ENCODE measurements at regions not wholly inside any gene's neighbourhood (a gene's known extent, or its start where the extent isn't known, plus 50 kb on each side); places are given as distances from the start of the nearest gene placed in this dataset.

GRCh38 chr14:101030586-101030985 is 127.1 kb upstream of the RTL1 start:
- no peak overlapping the region for H3K9ac ChIP-seq
- no peaks in the 10 kb centered on the region; the same call in 1 of the 2 replicates for H3K9me3 ChIP-seq
- no peaks in the 10 kb centered on the region for H4K20me1 ChIP-seq
- no peaks in the 10 kb centered on the region for H3K4me1 ChIP-seq
- H3K36me3 ChIP-seq = no peaks in the 10 kb centered on the region
- no peaks in the 10 kb centered on the region for H3K27me3 ChIP-seq
- H3K4me2 ChIP-seq = no peak overlapping the region
- no peak overlapping the region for H3K4me3 ChIP-seq
- H3K27ac ChIP-seq = no peak overlapping the region
- no peak for TF ChIP-seq Cebpa-rat (IDR thresholded peaks at IDR 0.05)

- TF ChIP-seq Cebpa-rat (IDR thresholded peaks at IDR 0.05) = no peak
- no peaks in the 10 kb centered on the region for H4K20me1 ChIP-seq
- H3K36me3 ChIP-seq = no peaks in the 10 kb centered on the region
- H3K4me2 ChIP-seq = no peak overlapping the region
- no peaks in the 10 kb centered on the region for H3K27me3 ChIP-seq
- H3K9ac ChIP-seq = no peak overlapping the region
- no peak overlapping the region for H3K4me3 ChIP-seq
- no peaks in the 10 kb centered on the region for H3K4me1 ChIP-seq
- H3K9me3 ChIP-seq = no peaks in the 10 kb centered on the region
- H3K27ac ChIP-seq = no peak overlapping the region
Observed at GRCh38 chr14:101031186-101031585, 127.7 kb upstream of the RTL1 start.

DNA sequence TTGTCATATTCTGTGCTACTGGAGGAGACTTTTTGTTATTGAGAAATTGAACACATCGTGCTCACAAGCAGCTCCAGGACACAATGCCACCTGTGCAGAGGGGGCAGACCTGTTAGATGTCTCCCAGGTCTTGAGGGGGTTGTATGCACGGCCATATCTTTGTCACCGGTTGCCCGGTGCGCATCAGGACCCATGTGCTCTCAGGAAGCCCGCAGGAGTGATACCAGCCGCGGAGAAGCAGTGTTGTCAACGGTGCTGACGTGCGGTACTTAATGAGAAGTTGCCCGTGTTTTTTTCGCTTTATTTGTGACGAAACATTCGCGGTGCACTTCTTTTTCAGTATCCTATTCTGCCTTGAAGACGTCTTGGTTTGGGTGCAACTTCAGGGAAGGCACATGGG is 128.2 kb upstream of the RTL1 start:
- Histone ChIP-seq H3K4me3 (no peak overlapping the region), H3K36me3 (no peaks in the 10 kb centered on the region), H3K9me3 (no peaks in the 10 kb centered on the region), H3K27ac (no peak overlapping the region), H3K27me3 (no peaks in the 10 kb centered on the region), H3K4me1 (no peaks in the 10 kb centered on the region), H3K9ac (no peak overlapping the region), H3K4me2 (no peak overlapping the region), H4K20me1 (no peaks in the 10 kb centered on the region)
- TF ChIP-seq Cebpa-rat (IDR thresholded peaks at IDR 0.05) = no peak

- Histone ChIP-seq H4K20me1 (no peaks in the 10 kb centered on the region), H3K9me3 (no peaks in the 10 kb centered on the region), H3K27ac (no peak overlapping the region), H3K4me1 (no peaks in the 10 kb centered on the region), H3K9ac (no peak overlapping the region), H3K4me2 (no peak overlapping the region), H3K36me3 (no peaks in the 10 kb centered on the region), H3K4me3 (no peak overlapping the region), H3K27me3 (no peaks in the 10 kb centered on the region)
- no peak for TF ChIP-seq Cebpa-rat (IDR thresholded peaks at IDR 0.05)
Observed at GRCh38 chr14:101032433-101032832, 128.9 kb upstream of the RTL1 start.

- Histone ChIP-seq H3K27me3 (no peaks in the 10 kb centered on the region), H3K27ac (no peak overlapping the region), H3K9ac (no peak overlapping the region), H3K4me2 (no peak overlapping the region), H3K4me1 (no peaks in the 10 kb centered on the region), H3K4me3 (no peak overlapping the region), H3K36me3 (no peaks in the 10 kb centered on the region), H3K9me3 (no peaks in the 10 kb centered on the region), H4K20me1 (no peaks in the 10 kb centered on the region)
- TF ChIP-seq Cebpa-rat (IDR thresholded peaks at IDR 0.05) = no peak
Observed at GRCh38 chr14:101033006-101033405, 129.5 kb upstream of the RTL1 start.

GRCh38 chr14:101033446-101034165 is 130.1 kb upstream of the RTL1 start:
- Histone ChIP-seq H3K4me1 (no peaks in the 10 kb centered on the region), H3K9me3 (no peaks in the 10 kb centered on the region), H3K4me3 (no peak overlapping the region), H3K36me3 (no peaks in the 10 kb centered on the region), H3K27ac (no peak overlapping the region), H4K20me1 (no peaks in the 10 kb centered on the region), H3K4me2 (no peak overlapping the region), H3K27me3 (no peaks in the 10 kb centered on the region), H3K9ac (no peak overlapping the region)
- no peak for TF ChIP-seq Cebpa-rat (IDR thresholded peaks at IDR 0.05)

GRCh38 chr14:101034986-101035385 is 131.5 kb upstream of the RTL1 start:
- Histone ChIP-seq H3K4me1 (no peaks in the 10 kb centered on the region), H3K4me2 (no peak overlapping the region), H3K9ac (no peak overlapping the region), H3K36me3 (no peaks in the 10 kb centered on the region), H4K20me1 (no peaks in the 10 kb centered on the region), H3K9me3 (peaks cover 6% of the 10 kb centered on the region; the same call in 1 of the 2 replicates), H3K27me3 (no peaks in the 10 kb centered on the region), H3K4me3 (no peak overlapping the region), H3K27ac (no peak overlapping the region)
- TF ChIP-seq Cebpa-rat (IDR thresholded peaks at IDR 0.05) = no peak

DNA sequence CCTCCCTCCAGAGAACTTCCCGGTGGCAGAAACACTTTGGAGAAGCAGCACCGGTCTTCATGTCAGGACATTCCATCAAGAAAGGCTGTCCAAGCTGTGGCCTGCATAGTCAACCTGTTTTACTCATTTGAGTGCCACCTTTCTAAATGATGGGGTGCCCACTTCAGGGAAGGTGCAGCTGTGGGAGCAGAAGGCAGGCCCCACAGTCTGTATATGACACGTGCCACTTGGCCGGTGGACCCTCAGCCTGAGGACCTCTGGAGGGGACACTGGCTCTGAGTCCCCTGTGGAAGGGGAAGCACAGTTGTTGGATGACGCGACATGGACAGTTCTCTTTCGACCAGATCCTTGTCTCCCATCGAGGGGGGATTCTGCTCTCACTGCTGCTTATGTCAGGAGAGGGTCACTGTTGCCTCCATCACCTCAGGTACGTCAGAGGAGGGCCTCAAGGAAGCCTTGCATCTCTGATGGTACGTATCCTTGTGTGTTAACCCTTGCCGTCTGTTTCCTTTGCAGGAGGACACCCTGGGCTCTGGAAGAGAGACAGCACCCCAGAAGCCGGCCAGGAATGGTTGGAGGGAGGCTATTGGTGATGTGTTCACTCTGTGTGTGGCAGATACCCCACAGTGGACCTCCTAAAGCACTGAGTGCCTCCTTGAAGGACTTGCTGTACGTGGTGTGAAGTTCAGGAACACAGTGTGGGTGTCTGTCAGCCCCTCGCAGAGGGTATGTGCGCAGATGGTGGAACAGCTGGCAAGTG is 132.1 kb upstream of the RTL1 start:
- TF ChIP-seq Cebpa-rat (IDR thresholded peaks at IDR 0.05) = no peak
- no peak overlapping the region for H3K9ac ChIP-seq

DNA sequence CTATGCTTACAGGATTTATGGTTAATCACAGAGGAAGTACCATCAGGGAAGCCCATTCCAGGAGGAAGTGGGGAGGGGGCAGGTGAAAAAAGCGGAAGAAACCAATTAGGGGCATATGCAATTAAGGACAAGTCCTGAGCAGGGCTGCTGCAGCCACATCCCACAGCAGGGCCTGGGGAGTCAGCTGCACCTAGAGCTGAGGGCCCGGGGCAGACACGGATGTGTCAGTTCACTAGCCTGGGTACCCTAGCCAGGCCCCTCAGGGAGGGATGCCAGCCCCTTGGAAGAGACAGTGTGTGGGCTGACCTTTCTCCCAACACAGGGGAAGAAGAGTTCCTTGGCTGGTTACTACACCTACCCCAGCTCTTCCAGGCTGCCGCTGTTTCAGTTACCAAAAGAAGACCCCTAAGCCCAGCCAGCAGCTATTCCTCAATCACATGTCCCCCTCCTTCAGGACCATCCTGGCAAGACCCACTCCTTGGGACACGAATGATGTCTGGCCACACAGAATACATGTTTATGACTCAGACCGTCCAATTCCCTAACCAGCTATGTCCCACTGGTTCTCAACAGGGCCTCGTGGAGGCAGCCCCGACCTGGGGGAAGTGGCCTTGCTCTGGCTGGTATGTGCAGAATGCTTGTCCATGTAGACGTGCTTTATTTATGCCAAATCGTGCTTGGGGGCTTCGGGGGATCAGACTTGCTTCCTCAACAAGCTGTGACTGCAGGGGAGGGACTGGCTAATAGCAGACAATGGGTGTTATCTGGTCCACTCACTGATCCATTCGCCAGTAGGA is 133.7 kb upstream of the RTL1 start:
- Histone ChIP-seq H4K20me1 (no peaks in the 10 kb centered on the region), H3K36me3 (no peaks in the 10 kb centered on the region), H3K4me3 (no peak overlapping the region), H3K9me3 (peaks cover 19% of the 10 kb centered on the region; the same call in 1 of the 2 replicates), H3K9ac (no peak overlapping the region), H3K4me1 (no peaks in the 10 kb centered on the region), H3K4me2 (no peak overlapping the region), H3K27ac (no peak overlapping the region), H3K27me3 (no peaks in the 10 kb centered on the region)
- TF ChIP-seq Cebpa-rat (IDR thresholded peaks at IDR 0.05) = no peak

More for the DNA sequence above, 132.1 kb upstream of the RTL1 start:
- no peak overlapping the region for H3K27ac ChIP-seq
- H3K9me3 ChIP-seq = peaks cover 13% of the 10 kb centered on the region; the same call in 1 of the 2 replicates
- H3K36me3 ChIP-seq = no peaks in the 10 kb centered on the region
- no peak overlapping the region for H3K4me2 ChIP-seq
- H4K20me1 ChIP-seq = no peaks in the 10 kb centered on the region
- H3K4me1 ChIP-seq = no peaks in the 10 kb centered on the region
- no peak overlapping the region for H3K4me3 ChIP-seq
- no peaks in the 10 kb centered on the region for H3K27me3 ChIP-seq
